Smooth muscle cell (in vitro differentiated cells): ENCODE measurements at regions not wholly inside any gene's neighbourhood (a gene's known extent, or its start where the extent isn't known, plus 50 kb on each side); places are given as distances from the start of the nearest gene placed in this dataset.

ENCODE experiments used
- DNase-seq: peaks from one replicate; lab custom pipeline; 2025; ENCODE audit not compliant: unreplicated experiment; lab: John Stamatoyannopoulos, UW
- H2AFZ ChIP-seq: fragments of 200-600 bp; sonication (generic); 2 replicates; pipeline ENCODE4 v1.6.0; 2016; ENCODE audit warnings: antibody characterized with exemption, low read depth, mild to moderate bottlenecking
- H3F3A ChIP-seq: fragments of 200-600 bp; sonication (generic); 2 replicates; pipeline ENCODE4 v1.6.0; 2017; ENCODE audit warnings: antibody characterized with exemption, low read depth
- H3K27ac ChIP-seq: fragments of 200-600 bp; sonication (generic); 2 replicates; pipeline ENCODE4 v1.5.1; 2016; ENCODE audit warnings: low read depth, mild to moderate bottlenecking
- H3K27me3 ChIP-seq: fragments of 200-600 bp; sonication (generic); 2 replicates; pipeline ENCODE4 v1.6.1; 2016; ENCODE audit warnings: low read depth, mild to moderate bottlenecking
- H3K36me3 ChIP-seq: fragments of 200-600 bp; sonication (generic); 2 replicates; pipeline ENCODE4 v1.5.1; 2016; ENCODE audit warnings: low read depth
- H3K4me1 ChIP-seq: fragments of 200-600 bp; sonication (generic); 2 replicates; pipeline ENCODE4 v1.5.1; 2016; ENCODE audit warnings: low read depth
- H3K4me2 ChIP-seq: fragments of 200-600 bp; sonication (generic); 2 replicates; pipeline ENCODE4 v1.6.0; 2016; ENCODE audit warnings: mild to moderate bottlenecking
- H3K4me3 ChIP-seq: fragments of 200-600 bp; sonication (generic); 2 replicates; pipeline ENCODE4 v1.5.1; 2016; ENCODE audit warnings: mild to moderate bottlenecking
- H3K79me2 ChIP-seq: fragments of 200-600 bp; sonication (generic); 2 replicates; pipeline ENCODE4 v1.6.0; 2016; ENCODE audit warnings: low read depth, mild to moderate bottlenecking
- H3K9ac ChIP-seq: fragments of 200-600 bp; sonication (generic); 2 replicates; pipeline ENCODE4 v1.6.0; 2016; ENCODE audit warnings: low read depth
- H3K9me3 ChIP-seq: fragments of 200-600 bp; sonication (generic); replicated peaks from 2 replicates; pipeline ENCODE4 v1.5.1; 2016; ENCODE audit warnings: low read depth
- H4K20me1 ChIP-seq: fragments of 200-600 bp; sonication (generic); 2 replicates; pipeline ENCODE4 v1.6.0; 2016; ENCODE audit warnings: low read depth
- CTCF ChIP-seq: fragments of 200-600 bp; sonication (generic); IDR thresholded peaks from 2 replicates; pipeline ENCODE4 v1.5.1; 2017; ENCODE audit warnings: borderline replicate concordance, mild to moderate bottlenecking, antibody characterized with exemption; ENCODE audit not compliant: insufficient read depth, poor library complexity, severe bottlenecking
- WGBS: methylation state at CpG from one replicate; pipeline ENCODE4 v1.1.7; 2016; ENCODE audit warnings: low lambda C conversion rate; 5-methylcytosine and 5-hydroxymethylcytosine counted together

DNA sequence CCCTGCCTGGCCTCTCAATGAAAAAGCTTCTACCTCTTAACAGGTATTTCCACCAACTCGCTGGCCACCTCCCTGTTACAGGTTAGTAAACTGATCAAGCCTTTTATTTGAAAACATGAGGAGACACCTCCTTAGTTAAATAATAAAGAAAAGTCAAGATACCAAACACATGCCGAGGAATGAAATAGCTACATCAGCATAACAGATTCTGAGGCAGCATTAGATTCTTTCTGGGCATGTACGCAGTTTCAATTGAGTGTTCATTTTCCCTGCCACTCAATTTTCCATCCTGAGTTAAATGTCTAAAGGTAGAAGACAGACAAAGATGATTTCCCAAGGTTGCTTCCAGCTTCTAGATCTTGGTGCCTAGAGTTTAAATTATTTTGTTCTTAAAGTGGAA, 250.5 kb upstream of the LRTM1 start:
- H3K4me2 ChIP-seq: no peak overlapping the region
- H3K4me3 ChIP-seq: no peak overlapping the region
- H3K4me1 ChIP-seq: no peaks in the 10 kb centered on the region
- H2AFZ ChIP-seq: no peak overlapping the region
- no peak for DNase-seq
- no peak overlapping the region for H3K27ac ChIP-seq
- H4K20me1 ChIP-seq: no peaks in the 10 kb centered on the region
- TF ChIP-seq CTCF: no peak
- H3K9ac ChIP-seq: no peak overlapping the region
- H3K79me2 ChIP-seq: no peaks in the 10 kb centered on the region
- no peaks in the 10 kb centered on the region for H3F3A ChIP-seq
- H3K27me3 ChIP-seq: no peaks in the 10 kb centered on the region
- H3K36me3 ChIP-seq: no peaks in the 10 kb centered on the region
- 92% methylated on average over 3 of the region's 3 CpGs for WGBS
- no peaks in the 10 kb centered on the region for H3K9me3 ChIP-seq

DNA sequence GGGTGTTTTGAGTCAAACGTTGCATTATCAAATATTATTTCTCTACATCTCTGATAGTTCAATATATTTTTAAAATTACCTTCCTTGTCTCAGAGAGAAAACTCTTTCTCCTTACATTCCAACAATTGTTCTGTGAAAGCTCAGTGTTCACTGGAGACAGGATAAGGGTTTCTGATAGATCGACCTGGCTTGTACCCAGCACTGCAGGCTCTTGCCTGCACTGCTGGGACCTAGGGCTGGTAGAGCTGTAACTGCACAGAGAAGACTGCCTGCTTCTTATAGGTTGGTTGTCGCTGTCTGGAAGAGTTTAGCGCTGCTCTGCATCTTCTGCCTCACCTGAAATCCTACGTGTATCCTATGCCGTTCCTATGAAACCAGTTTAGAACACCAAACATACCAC, 249.9 kb upstream of the LRTM1 start:
- Histone ChIP-seq H2AFZ (no peak overlapping the region), H3K36me3 (no peaks in the 10 kb centered on the region), H3F3A (no peaks in the 10 kb centered on the region), H3K79me2 (no peaks in the 10 kb centered on the region), H3K4me3 (no peak overlapping the region), H3K4me2 (no peak overlapping the region), H3K27ac (no peak overlapping the region), H3K9ac (no peak overlapping the region), H3K27me3 (no peaks in the 10 kb centered on the region), H4K20me1 (no peaks in the 10 kb centered on the region), H3K9me3 (no peaks in the 10 kb centered on the region), H3K4me1 (no peaks in the 10 kb centered on the region)
- DNase-seq: no peak
- TF ChIP-seq CTCF: no peak
- 81% methylated on average over 6 of the region's 6 CpGs for WGBS

GRCh38 chr3:55175423-55175822, 247.6 kb upstream of the LRTM1 start:
- Histone ChIP-seq H3K27ac (no peak overlapping the region), H3K4me3 (no peak overlapping the region), H3K27me3 (no peaks in the 10 kb centered on the region), H2AFZ (no peak overlapping the region), H3K9ac (no peak overlapping the region), H3F3A (no peaks in the 10 kb centered on the region), H3K4me1 (no peaks in the 10 kb centered on the region), H3K79me2 (no peaks in the 10 kb centered on the region), H3K4me2 (no peak overlapping the region), H3K9me3 (no peaks in the 10 kb centered on the region), H3K36me3 (no peaks in the 10 kb centered on the region), H4K20me1 (no peaks in the 10 kb centered on the region)
- DNase-seq: no peak
- WGBS: 89% methylated on average over 2 of the region's 2 CpGs
- TF ChIP-seq CTCF: no peak

DNA sequence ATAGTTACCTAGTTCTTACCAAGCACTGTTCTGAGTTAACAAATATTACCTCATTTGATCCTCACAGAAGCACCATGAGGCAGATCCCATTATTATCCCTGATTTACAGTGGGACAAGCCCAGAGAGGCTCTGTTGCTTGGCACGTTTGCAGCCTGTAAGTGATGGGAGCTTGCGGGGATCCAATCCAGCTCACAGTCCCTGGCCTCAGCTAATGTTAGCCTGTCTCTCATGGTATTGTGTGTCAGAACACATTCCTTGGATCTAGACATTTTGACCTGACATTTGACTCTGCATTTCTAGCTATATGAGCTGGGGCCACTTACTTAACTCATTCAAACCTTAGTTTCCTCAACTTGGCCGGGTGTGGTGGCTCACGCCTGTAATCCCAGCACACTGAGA, 246.9 kb upstream of the LRTM1 start:
- 87% methylated on average over 4 of the region's 4 CpGs for WGBS
- H3K9ac ChIP-seq: no peak overlapping the region
- TF ChIP-seq CTCF: no peak
- no peak overlapping the region for H3K4me3 ChIP-seq
- H4K20me1 ChIP-seq: no peaks in the 10 kb centered on the region
- peaks cover 3% of the 10 kb centered on the region for H3F3A ChIP-seq
- H2AFZ ChIP-seq: no peak overlapping the region
- H3K79me2 ChIP-seq: no peaks in the 10 kb centered on the region
- no peak for DNase-seq
- no peak overlapping the region for H3K4me2 ChIP-seq
- H3K36me3 ChIP-seq: no peaks in the 10 kb centered on the region
- no peaks in the 10 kb centered on the region for H3K9me3 ChIP-seq
- no peaks in the 10 kb centered on the region for H3K27me3 ChIP-seq
- no peak overlapping the region for H3K27ac ChIP-seq
- H3K4me1 ChIP-seq: no peaks in the 10 kb centered on the region
